ENCODE measurements at regions not wholly inside any gene's neighbourhood (a gene's known extent, or its start where the extent isn't known, plus 50 kb on each side); places are given as distances from the start of the nearest gene placed in this dataset.

DNA sequence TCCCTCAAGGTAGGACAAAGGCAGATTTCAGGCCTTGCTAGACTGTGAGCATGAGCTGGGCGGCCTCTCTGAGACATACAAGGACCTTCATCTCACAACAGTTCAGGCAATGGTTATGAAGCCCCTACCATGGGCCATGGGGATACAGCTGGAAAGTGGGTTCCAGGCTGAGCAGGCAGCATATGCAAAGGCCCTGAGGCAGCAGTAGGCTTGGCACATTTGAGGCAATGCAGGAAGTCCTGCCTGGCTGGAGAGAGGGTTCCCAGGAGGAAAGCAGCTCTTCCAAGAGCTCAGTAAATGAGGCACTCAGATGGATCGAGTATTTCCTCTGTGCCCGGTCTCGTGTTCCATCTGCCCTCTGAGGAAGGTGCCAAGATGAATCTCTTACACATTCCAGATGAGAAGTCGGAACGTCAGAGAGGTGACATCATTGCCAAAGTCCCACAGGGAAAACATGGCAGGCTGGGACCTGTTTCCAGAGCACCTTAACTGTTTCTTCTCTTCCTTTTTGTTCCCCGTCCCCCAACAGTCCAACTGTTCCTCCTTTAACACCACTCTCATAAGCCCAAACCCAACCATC is 388.6 kb downstream of the MN1 start:
- TF ChIP-seq CSDC2 (CRISPR knock-in tag; IDR thresholded peaks at IDR 0.05) = no peak
- no peak for TF ChIP-seq OSR1 (CRISPR knock-in tag; IDR thresholded peaks at IDR 0.05)
- TF ChIP-seq RARB (CRISPR knock-in tag; IDR thresholded peaks at IDR 0.05) = no peak
- TF ChIP-seq ZC3H10 (CRISPR knock-in tag; IDR thresholded peaks at IDR 0.05) = no peak
- TF ChIP-seq, protein P1, sequence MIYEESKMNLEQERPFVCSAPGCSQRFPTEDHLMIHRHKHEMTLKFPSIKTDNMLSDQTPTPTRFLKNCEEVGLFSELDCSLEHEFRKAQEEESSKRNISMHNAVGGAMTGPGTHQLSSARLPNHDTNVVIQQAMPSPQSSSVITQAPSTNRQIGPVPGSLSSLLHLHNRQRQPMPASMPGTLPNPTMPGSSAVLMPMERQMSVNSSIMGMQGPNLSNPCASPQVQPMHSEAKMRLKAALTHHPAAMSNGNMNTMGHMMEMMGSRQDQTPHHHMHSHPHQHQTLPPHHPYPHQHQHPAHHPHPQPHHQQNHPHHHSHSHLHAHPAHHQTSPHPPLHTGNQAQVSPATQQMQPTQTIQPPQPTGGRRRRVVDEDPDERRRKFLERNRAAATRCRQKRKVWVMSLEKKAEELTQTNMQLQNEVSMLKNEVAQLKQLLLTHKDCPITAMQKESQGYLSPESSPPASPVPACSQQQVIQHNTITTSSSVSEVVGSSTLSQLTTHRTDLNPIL (CRISPR knock-in tag; IDR thresholded peaks at IDR 0.05; ENCODE audit: low read depth) = no peak
